GM23338 (cell line): ENCODE measurements at regions not wholly inside any gene's neighbourhood (a gene's known extent, or its start where the extent isn't known, plus 50 kb on each side); places are given as distances from the start of the nearest gene placed in this dataset.

Experiments used
- ATAC-seq: fragments of 200-7000 bp; cut with Tn5 transposase; 3 replicates; pipeline ENCODE4 v1.9.1; 2020
- DNase-seq: peaks from one replicate; pipeline ENCODE4 v3.0.0-alpha.2; 2015; ENCODE audit warnings: low spot score
- H2AFZ ChIP-seq: fragments of 200-600 bp; sonication (generic); 2 replicates; pipeline ENCODE4 v1.8.0; 2016; ENCODE audit warnings: antibody characterized with exemption, mild to moderate bottlenecking, moderate library complexity
- H3F3A ChIP-seq: fragments of 200-600 bp; sonication (generic); replicated peaks from 2 replicates; pipeline ENCODE4 v1.8.0; 2017; ENCODE audit warnings: antibody characterized with exemption, mixed run types, low read depth
- H3K27ac ChIP-seq: fragments of 200-600 bp; sonication (generic); 2 replicates; pipeline ENCODE4 v1.6.1; 2016; ENCODE audit warnings: low read depth
- H3K27me3 ChIP-seq: fragments of 200-600 bp; sonication (generic); 2 replicates; pipeline ENCODE4 v1.8.0; 2016; ENCODE audit warnings: mild to moderate bottlenecking, mixed run types, moderate library complexity; ENCODE audit not compliant: insufficient read depth
- H3K36me3 ChIP-seq: fragments of 200-600 bp; sonication (generic); 2 replicates; pipeline ENCODE4 v1.8.0; 2016; ENCODE audit warnings: mild to moderate bottlenecking; ENCODE audit not compliant: insufficient read depth
- H3K4me1 ChIP-seq: fragments of 200-600 bp; sonication (generic); 2 replicates; pipeline ENCODE4 v1.8.0; 2016; ENCODE audit warnings: mild to moderate bottlenecking, moderate library complexity; ENCODE audit not compliant: insufficient read depth
- H3K4me2 ChIP-seq: fragments of 200-600 bp; sonication (generic); 2 replicates; pipeline ENCODE4 v1.7.1; 2017; ENCODE audit warnings: mixed run types
- H3K4me3 ChIP-seq: fragments of 200-600 bp; sonication (generic); 2 replicates; pipeline ENCODE4 v1.6.1; 2016; ENCODE audit warnings: mixed run types
- H3K79me2 ChIP-seq: fragments of 200-600 bp; sonication (generic); replicated peaks from 2 replicates; pipeline ENCODE4 v1.8.0; 2017; ENCODE audit warnings: mild to moderate bottlenecking; ENCODE audit not compliant: insufficient read depth
- H3K9me2 ChIP-seq: fragments of 200-600 bp; sonication (generic); 2 replicates; pipeline ENCODE4 v1.8.0; 2017; ENCODE audit not compliant: insufficient read depth
- H4K20me1 ChIP-seq: fragments of 200-600 bp; sonication (generic); replicated peaks from 2 replicates; pipeline ENCODE4 v1.8.0; 2017; ENCODE audit warnings: mild to moderate bottlenecking; ENCODE audit not compliant: insufficient read depth
- H3K27ac Mint-ChIP-seq: 2 replicates; pipeline ENCODE4 v1.8.0; 2020; ENCODE audit warnings: inconsistent platforms, mild to moderate bottlenecking, moderate library complexity, mixed read lengths
- H3K27me3 Mint-ChIP-seq: 3 replicates; pipeline ENCODE4 v1.8.0; 2022; ENCODE audit warnings: low read depth, mild to moderate bottlenecking, moderate library complexity, mixed read lengths, inconsistent platforms; ENCODE audit not compliant: insufficient read depth, poor library complexity
- H3K36me3 Mint-ChIP-seq: 3 replicates; pipeline ENCODE4 v1.8.0; 2021; ENCODE audit warnings: low read depth, mild to moderate bottlenecking, inconsistent platforms, moderate library complexity, mixed read lengths
- H3K4me1 Mint-ChIP-seq: 3 replicates; pipeline ENCODE4 v1.8.0; 2020; ENCODE audit warnings: mild to moderate bottlenecking, inconsistent platforms, mixed read lengths
- H3K4me3 Mint-ChIP-seq: 3 replicates; pipeline ENCODE4 v1.8.0; 2021; ENCODE audit warnings: moderate library complexity, mild to moderate bottlenecking, inconsistent platforms, mixed read lengths
- H3K9me3 Mint-ChIP-seq: 3 replicates; pipeline ENCODE4 v1.8.0; 2020; ENCODE audit warnings: moderate library complexity, mild to moderate bottlenecking, inconsistent platforms, mixed read lengths
- CREB1 ChIP-seq: fragments of 250-450 bp; sonication (Bioruptor Pico); IDR thresholded peaks from 2 replicates; pipeline ENCODE4 v1.5.0; 2020; ENCODE audit warnings: low read depth, mild to moderate bottlenecking, moderate library complexity
- JUNB ChIP-seq: IDR thresholded peaks from one replicate; pipeline ENCODE4 v1.6.1; 2016; ENCODE audit warnings: antibody characterized with exemption; ENCODE audit not compliant: unreplicated experiment
- POLR2AphosphoS5 ChIP-seq: IDR thresholded peaks from 2 replicates; pipeline ENCODE4 v1.6.1; 2016; ENCODE audit warnings: antibody characterized with exemption, low read depth
- TF ChIP-seq, protein P1 (sequence below): fragments of 250-450 bp; sonication (Bioruptor Pico); IDR thresholded peaks from 2 replicates; pipeline ENCODE4 v1.5.0; 2020; ENCODE audit warnings: mild to moderate bottlenecking, moderate library complexity
- TF ChIP-seq, protein P2 (sequence below): IDR thresholded peaks from 2 replicates; pipeline ENCODE4 v1.6.1; 2016; ENCODE audit warnings: antibody characterized with exemption
- TF ChIP-seq, protein P3 (sequence below): IDR thresholded peaks from one replicate; pipeline ENCODE4 v1.6.1; 2018; ENCODE audit warnings: antibody characterized with exemption; ENCODE audit not compliant: unreplicated experiment

DNA sequence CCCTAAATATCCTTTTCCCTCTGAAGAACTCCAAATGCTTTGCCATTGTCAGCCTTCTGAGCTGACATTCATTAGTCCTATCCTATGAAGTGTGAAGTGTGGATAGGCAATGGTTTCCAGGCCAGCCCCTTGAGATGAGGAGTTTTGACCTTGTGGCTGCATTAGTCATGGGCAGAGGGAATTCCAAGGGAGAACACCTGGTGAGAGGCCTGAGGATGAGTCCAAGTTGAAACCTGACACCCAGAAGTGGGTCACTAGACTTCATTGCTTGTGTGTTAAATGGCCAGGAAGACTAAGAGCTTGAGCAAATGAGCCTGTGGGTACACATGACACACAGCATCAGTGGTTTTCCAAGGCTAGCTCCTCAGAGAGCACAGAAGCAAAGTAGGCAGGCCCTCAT is 260.8 kb downstream of the SKAP2 start:
- no peak overlapping the region for H3K4me3 ChIP-seq
- no peaks in the 10 kb centered on the region for H3K36me3 Mint-ChIP-seq
- no peaks in the 10 kb centered on the region for H3F3A ChIP-seq
- ATAC-seq (peak; percentile 94), DNase-seq (peak; percentile 75)
- no peak overlapping the region for H3K27ac ChIP-seq
- TF ChIP-seq CREB1 (CRISPR knock-in tag) = no peak
- TF ChIP-seq, protein P1, sequence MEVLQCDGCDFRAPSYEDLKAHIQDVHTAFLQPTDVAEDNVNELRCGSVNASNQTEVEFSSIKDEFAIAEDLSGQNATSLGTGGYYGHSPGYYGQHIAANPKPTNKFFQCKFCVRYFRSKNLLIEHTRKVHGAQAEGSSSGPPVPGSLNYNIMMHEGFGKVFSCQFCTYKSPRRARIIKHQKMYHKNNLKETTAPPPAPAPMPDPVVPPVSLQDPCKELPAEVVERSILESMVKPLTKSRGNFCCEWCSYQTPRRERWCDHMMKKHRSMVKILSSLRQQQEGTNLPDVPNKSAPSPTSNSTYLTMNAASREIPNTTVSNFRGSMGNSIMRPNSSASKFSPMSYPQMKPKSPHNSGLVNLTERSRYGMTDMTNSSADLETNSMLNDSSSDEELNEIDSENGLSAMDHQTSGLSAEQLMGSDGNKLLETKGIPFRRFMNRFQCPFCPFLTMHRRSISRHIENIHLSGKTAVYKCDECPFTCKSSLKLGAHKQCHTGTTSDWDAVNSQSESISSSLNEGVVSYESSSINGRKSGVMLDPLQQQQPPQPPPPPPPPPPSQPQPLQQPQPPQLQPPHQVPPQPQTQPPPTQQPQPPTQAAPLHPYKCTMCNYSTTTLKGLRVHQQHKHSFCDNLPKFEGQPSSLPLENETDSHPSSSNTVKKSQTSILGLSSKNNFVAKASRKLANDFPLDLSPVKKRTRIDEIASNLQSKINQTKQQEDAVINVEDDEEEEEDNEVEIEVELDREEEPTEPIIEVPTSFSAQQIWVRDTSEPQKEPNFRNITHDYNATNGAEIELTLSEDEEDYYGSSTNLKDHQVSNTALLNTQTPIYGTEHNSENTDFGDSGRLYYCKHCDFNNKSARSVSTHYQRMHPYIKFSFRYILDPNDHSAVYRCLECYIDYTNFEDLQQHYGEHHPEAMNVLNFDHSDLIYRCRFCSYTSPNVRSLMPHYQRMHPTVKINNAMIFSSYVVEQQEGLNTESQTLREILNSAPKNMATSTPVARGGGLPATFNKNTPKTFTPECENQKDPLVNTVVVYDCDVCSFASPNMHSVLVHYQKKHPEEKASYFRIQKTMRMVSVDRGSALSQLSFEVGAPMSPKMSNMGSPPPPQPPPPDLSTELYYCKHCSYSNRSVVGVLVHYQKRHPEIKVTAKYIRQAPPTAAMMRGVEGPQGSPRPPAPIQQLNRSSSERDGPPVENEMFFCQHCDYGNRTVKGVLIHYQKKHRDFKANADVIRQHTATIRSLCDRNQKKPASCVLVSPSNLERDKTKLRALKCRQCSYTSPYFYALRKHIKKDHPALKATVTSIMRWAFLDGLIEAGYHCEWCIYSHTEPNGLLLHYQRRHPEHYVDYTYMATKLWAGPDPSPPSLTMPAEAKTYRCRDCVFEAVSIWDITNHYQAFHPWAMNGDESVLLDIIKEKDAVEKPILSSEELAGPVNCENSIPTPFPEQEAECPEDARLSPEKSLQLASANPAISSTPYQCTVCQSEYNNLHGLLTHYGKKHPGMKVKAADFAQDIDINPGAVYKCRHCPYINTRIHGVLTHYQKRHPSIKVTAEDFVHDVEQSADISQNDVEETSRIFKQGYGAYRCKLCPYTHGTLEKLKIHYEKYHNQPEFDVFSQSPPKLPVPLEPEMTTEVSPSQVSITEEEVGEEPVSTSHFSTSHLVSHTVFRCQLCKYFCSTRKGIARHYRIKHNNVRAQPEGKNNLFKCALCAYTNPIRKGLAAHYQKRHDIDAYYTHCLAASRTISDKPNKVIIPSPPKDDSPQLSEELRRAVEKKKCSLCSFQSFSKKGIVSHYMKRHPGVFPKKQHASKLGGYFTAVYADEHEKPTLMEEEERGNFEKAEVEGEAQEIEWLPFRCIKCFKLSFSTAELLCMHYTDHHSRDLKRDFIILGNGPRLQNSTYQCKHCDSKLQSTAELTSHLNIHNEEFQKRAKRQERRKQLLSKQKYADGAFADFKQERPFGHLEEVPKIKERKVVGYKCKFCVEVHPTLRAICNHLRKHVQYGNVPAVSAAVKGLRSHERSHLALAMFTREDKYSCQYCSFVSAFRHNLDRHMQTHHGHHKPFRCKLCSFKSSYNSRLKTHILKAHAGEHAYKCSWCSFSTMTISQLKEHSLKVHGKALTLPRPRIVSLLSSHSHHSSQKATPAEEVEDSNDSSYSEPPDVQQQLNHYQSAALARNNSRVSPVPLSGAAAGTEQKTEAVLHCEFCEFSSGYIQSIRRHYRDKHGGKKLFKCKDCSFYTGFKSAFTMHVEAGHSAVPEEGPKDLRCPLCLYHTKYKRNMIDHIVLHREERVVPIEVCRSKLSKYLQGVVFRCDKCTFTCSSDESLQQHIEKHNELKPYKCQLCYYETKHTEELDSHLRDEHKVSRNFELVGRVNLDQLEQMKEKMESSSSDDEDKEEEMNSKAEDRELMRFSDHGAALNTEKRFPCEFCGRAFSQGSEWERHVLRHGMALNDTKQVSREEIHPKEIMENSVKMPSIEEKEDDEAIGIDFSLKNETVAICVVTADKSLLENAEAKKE (CRISPR knock-in tag) = peak; percentile 78; the same call in 1 of the 2 replicates
- H3K27me3 Mint-ChIP-seq = no peaks in the 10 kb centered on the region
- peaks cover 11% of the 10 kb centered on the region for H3K4me1 Mint-ChIP-seq
- no peaks in the 10 kb centered on the region for H4K20me1 ChIP-seq
- no peak overlapping the region for H3K27ac Mint-ChIP-seq
- no peak overlapping the region for H3K4me2 ChIP-seq
- no peaks in the 10 kb centered on the region for H3K9me3 Mint-ChIP-seq
- no peak overlapping the region for H3K4me3 Mint-ChIP-seq
- H3K36me3 ChIP-seq = no peaks in the 10 kb centered on the region
- H3K4me1 ChIP-seq = no peaks in the 10 kb centered on the region
- H3K27me3 ChIP-seq = no peaks in the 10 kb centered on the region
- no peaks in the 10 kb centered on the region for H3K9me2 ChIP-seq
- H3K79me2 ChIP-seq = no peaks in the 10 kb centered on the region
- H2AFZ ChIP-seq = no peak overlapping the region

DNA sequence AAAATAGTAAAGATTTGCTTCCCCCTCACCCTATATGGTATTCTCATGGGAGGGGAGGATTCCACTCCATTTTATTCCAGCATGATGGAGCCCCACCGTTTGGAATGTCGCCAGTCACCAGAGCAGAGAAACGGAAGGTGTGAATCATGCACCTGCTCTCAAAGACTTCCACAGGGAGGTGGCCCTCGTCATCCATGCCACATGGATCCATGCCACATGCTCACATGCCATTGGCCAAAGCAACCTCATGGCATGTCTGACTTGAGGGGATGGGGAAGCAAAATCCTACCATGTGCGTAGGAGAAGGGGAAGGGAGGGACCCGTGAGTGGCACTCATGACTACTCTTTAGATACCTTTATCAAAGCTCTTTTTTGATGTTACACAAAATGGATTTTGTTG is 256.0 kb downstream of the SKAP2 start:
- Histone ChIP-seq H3K36me3 (no peaks in the 10 kb centered on the region), H3F3A (no peaks in the 10 kb centered on the region), H3K9me2 (no peaks in the 10 kb centered on the region), H2AFZ (no peak overlapping the region), H3K4me1 (no peaks in the 10 kb centered on the region), H4K20me1 (no peaks in the 10 kb centered on the region), H3K4me2 (no peak overlapping the region), H3K27me3 (no peaks in the 10 kb centered on the region), H3K27ac (no peak overlapping the region), H3K79me2 (no peaks in the 10 kb centered on the region), H3K4me3 (no peak overlapping the region)
- no peaks in the 10 kb centered on the region for H3K36me3 Mint-ChIP-seq
- no peak for DNase-seq
- H3K27ac Mint-ChIP-seq = no peak overlapping the region
- no peak overlapping the region for H3K4me3 Mint-ChIP-seq
- ATAC-seq = no peak
- peaks cover 9% of the 10 kb centered on the region for H3K4me1 Mint-ChIP-seq
- H3K9me3 Mint-ChIP-seq = no peaks in the 10 kb centered on the region
- H3K27me3 Mint-ChIP-seq = peaks cover 5% of the 10 kb centered on the region
- TF ChIP-seq POLR2AphosphoS5 (no peak), CREB1 (CRISPR knock-in tag) (no peak), JUNB (no peak)
- TF ChIP-seq, protein P2, sequence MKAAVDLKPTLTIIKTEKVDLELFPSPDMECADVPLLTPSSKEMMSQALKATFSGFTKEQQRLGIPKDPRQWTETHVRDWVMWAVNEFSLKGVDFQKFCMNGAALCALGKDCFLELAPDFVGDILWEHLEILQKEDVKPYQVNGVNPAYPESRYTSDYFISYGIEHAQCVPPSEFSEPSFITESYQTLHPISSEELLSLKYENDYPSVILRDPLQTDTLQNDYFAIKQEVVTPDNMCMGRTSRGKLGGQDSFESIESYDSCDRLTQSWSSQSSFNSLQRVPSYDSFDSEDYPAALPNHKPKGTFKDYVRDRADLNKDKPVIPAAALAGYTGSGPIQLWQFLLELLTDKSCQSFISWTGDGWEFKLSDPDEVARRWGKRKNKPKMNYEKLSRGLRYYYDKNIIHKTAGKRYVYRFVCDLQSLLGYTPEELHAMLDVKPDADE = no peak
- TF ChIP-seq, protein P3, sequence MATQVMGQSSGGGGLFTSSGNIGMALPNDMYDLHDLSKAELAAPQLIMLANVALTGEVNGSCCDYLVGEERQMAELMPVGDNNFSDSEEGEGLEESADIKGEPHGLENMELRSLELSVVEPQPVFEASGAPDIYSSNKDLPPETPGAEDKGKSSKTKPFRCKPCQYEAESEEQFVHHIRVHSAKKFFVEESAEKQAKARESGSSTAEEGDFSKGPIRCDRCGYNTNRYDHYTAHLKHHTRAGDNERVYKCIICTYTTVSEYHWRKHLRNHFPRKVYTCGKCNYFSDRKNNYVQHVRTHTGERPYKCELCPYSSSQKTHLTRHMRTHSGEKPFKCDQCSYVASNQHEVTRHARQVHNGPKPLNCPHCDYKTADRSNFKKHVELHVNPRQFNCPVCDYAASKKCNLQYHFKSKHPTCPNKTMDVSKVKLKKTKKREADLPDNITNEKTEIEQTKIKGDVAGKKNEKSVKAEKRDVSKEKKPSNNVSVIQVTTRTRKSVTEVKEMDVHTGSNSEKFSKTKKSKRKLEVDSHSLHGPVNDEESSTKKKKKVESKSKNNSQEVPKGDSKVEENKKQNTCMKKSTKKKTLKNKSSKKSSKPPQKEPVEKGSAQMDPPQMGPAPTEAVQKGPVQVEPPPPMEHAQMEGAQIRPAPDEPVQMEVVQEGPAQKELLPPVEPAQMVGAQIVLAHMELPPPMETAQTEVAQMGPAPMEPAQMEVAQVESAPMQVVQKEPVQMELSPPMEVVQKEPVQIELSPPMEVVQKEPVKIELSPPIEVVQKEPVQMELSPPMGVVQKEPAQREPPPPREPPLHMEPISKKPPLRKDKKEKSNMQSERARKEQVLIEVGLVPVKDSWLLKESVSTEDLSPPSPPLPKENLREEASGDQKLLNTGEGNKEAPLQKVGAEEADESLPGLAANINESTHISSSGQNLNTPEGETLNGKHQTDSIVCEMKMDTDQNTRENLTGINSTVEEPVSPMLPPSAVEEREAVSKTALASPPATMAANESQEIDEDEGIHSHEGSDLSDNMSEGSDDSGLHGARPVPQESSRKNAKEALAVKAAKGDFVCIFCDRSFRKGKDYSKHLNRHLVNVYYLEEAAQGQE = no peak
